ENCODE measurements at regions not wholly inside any gene's neighbourhood (a gene's known extent, or its start where the extent isn't known, plus 50 kb on each side); places are given as distances from the start of the nearest gene placed in this dataset.

DNA sequence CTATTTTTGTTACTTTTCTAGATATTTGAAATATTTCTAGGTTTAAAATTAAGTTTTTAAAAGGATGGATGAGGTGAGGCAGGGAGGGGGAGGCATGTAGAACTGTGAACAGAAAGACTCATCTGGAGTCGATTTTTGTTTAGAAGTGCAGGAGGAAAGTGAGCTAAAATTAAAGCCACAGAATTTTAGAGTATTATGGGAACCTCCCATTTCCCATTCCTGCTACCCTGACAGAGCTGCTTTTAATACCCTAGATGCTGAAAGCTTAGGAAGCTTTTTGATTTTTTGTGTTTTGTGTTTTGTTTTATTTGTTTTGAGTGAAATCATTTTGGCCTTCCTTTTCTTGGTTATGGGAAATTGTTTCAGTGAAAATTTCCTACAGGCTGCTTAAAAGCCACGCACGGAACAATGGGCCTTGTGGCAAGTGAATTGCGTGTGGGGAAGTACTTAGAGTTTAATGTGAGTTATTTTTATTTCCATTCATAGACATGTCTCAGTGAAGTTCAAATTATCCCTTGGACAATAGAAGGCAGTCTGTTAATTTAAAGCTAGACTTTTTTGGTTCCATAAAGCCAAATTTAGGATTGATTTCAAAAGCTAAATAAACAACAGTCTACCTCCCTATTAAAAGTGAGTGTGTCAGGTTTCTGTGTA, 102.0 kb upstream of the HDAC9 start:
- no peak for FAIRE-seq
- WGBS, 3 donors, result 68 to 81% (median 77%) methylated on average over 4 of the region's 4 CpGs

DNA sequence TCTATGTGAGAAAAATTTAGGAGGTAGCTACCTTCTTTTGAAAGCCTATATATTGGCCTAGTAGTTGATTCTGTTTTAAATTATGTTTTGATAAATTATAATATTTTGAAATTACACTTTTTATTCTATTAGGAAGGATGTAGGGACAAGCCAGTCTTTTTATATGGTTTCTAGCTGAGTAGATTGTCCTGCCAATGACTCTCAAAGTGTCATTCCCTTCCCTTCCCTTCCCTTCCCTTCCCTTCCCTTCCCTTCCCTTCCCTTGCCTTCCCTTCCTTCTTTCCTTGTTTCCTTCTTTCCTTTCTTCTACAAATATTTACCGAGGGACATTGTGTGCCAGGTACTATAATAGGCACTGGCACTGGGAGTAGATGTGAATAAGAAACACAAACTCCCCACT, 99.7 kb upstream of the HDAC9 start:
- WGBS, 3 donors, result 57 to 88% (median 63%) methylated on average over 1 of the region's 1 CpG
- Histone ChIP-seq H3K27ac (ENCODE audit: low read depth in 1 of 3, low read length in 2 of 3) (no peak overlapping the region), H3K4me1 (ENCODE audit: control insufficient read depth in 3 of 3, insufficient read depth in 2 of 3, low read depth in 1 of 3, low read length in 2 of 3) (no peaks in the 10 kb centered on the region), H3K36me3 (ENCODE audit: control insufficient read depth in 3 of 3, insufficient read depth in 2 of 3, low read depth in 1 of 3, low read length in 3 of 3) (no peaks in the 10 kb centered on the region), H3K4me3 (ENCODE audit: low read depth in 1 of 3, low read length in 3 of 3) (no peak overlapping the region), H3K9me3 (ENCODE audit: control insufficient read depth in 2 of 2, insufficient read depth in 1 of 2, low read depth in 1 of 2, low read length in 1 of 2) (no peaks in the 10 kb centered on the region), H3K27me3 (ENCODE audit: control insufficient read depth in 3 of 3, insufficient read depth in 3 of 3, low read length in 3 of 3) (no peaks in the 10 kb centered on the region)
- DNase-seq (no peak), FAIRE-seq (no peak)

More for the DNA sequence above, 102.0 kb upstream of the HDAC9 start:
- Histone ChIP-seq H3K36me3 (ENCODE audit: control insufficient read depth in 3 of 3, insufficient read depth in 2 of 3, low read depth in 1 of 3, low read length in 3 of 3) (no peaks in the 10 kb centered on the region), H3K4me1 (ENCODE audit: control insufficient read depth in 3 of 3, insufficient read depth in 2 of 3, low read depth in 1 of 3, low read length in 2 of 3) (no peaks in the 10 kb centered on the region), H3K9me3 (ENCODE audit: control insufficient read depth in 2 of 2, insufficient read depth in 1 of 2, low read depth in 1 of 2, low read length in 1 of 2) (no peaks in the 10 kb centered on the region), H3K4me3 (ENCODE audit: low read depth in 1 of 3, low read length in 3 of 3) (no peak overlapping the region), H3K27ac (ENCODE audit: low read depth in 1 of 3, low read length in 2 of 3) (no peak overlapping the region), H3K27me3 (ENCODE audit: control insufficient read depth in 3 of 3, insufficient read depth in 3 of 3, low read length in 3 of 3) (no peaks in the 10 kb centered on the region)
- DNase-seq, result no peak

DNA sequence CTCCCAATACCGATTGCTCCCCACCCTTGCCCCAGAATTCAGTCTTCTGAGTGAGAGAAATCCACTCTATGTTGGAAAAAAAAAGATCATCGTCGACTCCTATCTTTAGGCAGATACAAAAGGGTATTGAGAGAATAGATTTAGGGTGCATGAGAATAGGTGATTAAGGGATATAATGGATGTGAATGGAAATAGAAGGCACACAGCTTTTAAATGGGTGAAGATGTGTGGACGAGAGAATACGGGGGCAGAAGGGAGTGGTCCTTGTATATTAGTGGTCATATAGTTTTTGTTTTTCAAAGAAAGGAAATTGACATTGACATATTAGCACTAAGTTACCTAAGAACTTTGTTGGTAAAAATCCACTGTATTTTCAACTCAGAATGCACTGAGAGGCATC, 98.6 kb upstream of the HDAC9 start:
- 71 to 82% (median 75%) methylated on average over 5 of the region's 5 CpGs for WGBS, 3 donors
- no peaks in the 10 kb centered on the region for H3K9me3 ChIP-seq (ENCODE audit: control insufficient read depth in 2 of 2, insufficient read depth in 1 of 2, low read depth in 1 of 2, low read length in 1 of 2)
- H3K4me1 ChIP-seq (ENCODE audit: control insufficient read depth in 3 of 3, insufficient read depth in 2 of 3, low read depth in 1 of 3, low read length in 2 of 3), result no peaks in the 10 kb centered on the region
- H3K27me3 ChIP-seq (ENCODE audit: control insufficient read depth in 3 of 3, insufficient read depth in 3 of 3, low read length in 3 of 3), result no peaks in the 10 kb centered on the region
- H3K27ac ChIP-seq (ENCODE audit: low read depth in 1 of 3, low read length in 2 of 3), result no peak overlapping the region
- DNase-seq, result no peak
- H3K36me3 ChIP-seq (ENCODE audit: control insufficient read depth in 3 of 3, insufficient read depth in 2 of 3, low read depth in 1 of 3, low read length in 3 of 3), result no peaks in the 10 kb centered on the region
- FAIRE-seq, result no peak
- no peak overlapping the region for H3K4me3 ChIP-seq (ENCODE audit: low read depth in 1 of 3, low read length in 3 of 3)

DNA sequence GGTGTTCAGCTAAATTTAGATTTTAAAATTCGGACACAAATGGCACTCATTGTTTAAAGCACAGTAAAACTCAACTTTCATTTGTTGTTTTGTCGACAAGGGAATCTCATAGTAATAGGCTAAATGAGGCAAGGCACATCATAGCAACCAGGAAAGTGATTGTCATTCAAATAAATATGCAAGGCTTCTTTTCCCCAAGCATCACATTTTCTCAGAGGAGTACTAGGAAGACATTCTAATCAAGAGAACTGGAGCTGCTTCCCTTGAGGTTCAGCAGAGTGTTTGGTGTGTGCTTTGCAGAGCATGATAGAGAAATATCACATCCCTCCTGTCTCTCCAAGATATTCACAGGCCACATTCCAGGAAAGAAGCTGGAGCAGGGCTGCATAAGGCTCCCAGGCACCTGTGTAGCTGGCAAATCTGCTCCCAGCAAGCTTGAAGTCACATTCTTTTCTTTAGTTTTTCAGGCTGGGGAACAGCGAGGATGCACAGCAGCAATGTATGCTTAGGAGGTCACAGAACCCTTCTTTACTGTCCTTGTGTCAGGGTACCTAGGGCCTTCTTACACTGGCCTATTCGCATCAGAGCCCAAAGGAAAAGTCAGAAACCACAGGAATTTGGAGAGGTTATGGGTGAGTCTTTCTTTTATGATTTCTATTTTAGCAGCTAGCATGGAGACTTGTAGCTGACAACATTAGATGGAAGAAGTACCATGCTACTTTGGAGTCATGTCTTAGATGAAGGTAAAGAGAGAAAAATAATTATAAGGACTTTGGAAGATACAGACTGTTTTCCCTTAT, 95.9 kb upstream of the HDAC9 start:
- no peak for FAIRE-seq
- 75 to 84% (median 75%) methylated on average over 4 of the region's 4 CpGs for WGBS, 3 donors
- Histone ChIP-seq H3K36me3 (ENCODE audit: control insufficient read depth in 3 of 3, insufficient read depth in 2 of 3, low read depth in 1 of 3, low read length in 3 of 3) (no peaks in the 10 kb centered on the region), H3K4me3 (ENCODE audit: low read depth in 1 of 3, low read length in 3 of 3) (no peak overlapping the region), H3K9me3 (ENCODE audit: control insufficient read depth in 2 of 2, insufficient read depth in 1 of 2, low read depth in 1 of 2, low read length in 1 of 2) (no peaks in the 10 kb centered on the region), H3K4me1 (ENCODE audit: control insufficient read depth in 3 of 3, insufficient read depth in 2 of 3, low read depth in 1 of 3, low read length in 2 of 3) (no peaks in the 10 kb centered on the region), H3K27ac (ENCODE audit: low read depth in 1 of 3, low read length in 2 of 3) (no peak overlapping the region), H3K27me3 (ENCODE audit: control insufficient read depth in 3 of 3, insufficient read depth in 3 of 3, low read length in 3 of 3) (no peaks in the 10 kb centered on the region)
- no peak for DNase-seq

DNA sequence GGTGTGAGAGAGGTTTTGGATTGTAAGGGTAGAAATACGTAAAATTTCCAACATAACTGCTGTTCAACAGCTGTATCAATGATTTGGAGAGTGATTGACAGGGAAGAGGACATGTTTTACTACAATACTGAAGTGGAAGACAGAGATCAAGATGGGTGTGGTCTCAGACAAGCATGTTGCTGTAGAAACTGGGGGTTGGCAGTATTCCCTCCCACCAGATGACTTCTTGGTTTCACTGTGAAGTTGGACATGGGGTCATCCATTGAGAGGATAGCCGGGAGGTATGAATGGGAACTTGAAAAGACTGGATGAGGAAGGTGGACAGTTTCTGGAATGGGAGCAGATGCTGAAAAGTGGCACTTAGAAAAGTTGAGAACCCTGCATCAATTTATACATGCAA, 95.3 kb upstream of the HDAC9 start:
- FAIRE-seq (no peak), DNase-seq (no peak)
- H3K4me3 ChIP-seq (ENCODE audit: low read depth in 1 of 3, low read length in 3 of 3), result no peak overlapping the region
- no peaks in the 10 kb centered on the region for H3K4me1 ChIP-seq (ENCODE audit: control insufficient read depth in 3 of 3, insufficient read depth in 2 of 3, low read depth in 1 of 3, low read length in 2 of 3)
- H3K27ac ChIP-seq (ENCODE audit: low read depth in 1 of 3, low read length in 2 of 3), result no peak overlapping the region
- WGBS, 3 donors, result 75 to 80% (median 77%) methylated on average over 2 of the region's 2 CpGs
- H3K36me3 ChIP-seq (ENCODE audit: control insufficient read depth in 3 of 3, insufficient read depth in 2 of 3, low read depth in 1 of 3, low read length in 3 of 3), result no peaks in the 10 kb centered on the region
- no peaks in the 10 kb centered on the region for H3K27me3 ChIP-seq (ENCODE audit: control insufficient read depth in 3 of 3, insufficient read depth in 3 of 3, low read length in 3 of 3)
- H3K9me3 ChIP-seq (ENCODE audit: control insufficient read depth in 2 of 2, insufficient read depth in 1 of 2, low read depth in 1 of 2, low read length in 1 of 2), result no peaks in the 10 kb centered on the region

DNA sequence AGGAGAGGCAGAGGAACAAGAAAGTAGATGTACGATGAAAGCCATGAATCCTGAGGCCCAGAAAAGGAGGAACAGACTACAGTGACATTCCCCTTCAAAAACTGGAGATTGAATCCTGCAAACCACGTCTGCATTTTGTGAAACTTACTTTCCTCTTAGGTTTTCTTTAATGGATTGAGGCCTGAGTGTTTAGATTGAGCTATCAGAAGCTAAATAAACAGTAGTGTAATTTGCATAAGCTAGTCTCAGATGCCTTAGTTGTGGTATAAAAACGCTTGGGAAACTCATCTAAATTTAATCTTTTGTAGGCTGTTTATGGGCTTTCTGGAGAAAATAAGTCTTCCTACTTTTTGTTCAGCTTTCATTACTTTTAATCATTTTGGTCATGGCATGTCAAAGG, 94.8 kb upstream of the HDAC9 start:
- WGBS, 3 donors, result 48 to 58% (median 50%) methylated on average over 3 of the region's 3 CpGs
- no peak overlapping the region for H3K27ac ChIP-seq (ENCODE audit: low read depth in 1 of 3, low read length in 2 of 3)
- no peak for FAIRE-seq

DNA sequence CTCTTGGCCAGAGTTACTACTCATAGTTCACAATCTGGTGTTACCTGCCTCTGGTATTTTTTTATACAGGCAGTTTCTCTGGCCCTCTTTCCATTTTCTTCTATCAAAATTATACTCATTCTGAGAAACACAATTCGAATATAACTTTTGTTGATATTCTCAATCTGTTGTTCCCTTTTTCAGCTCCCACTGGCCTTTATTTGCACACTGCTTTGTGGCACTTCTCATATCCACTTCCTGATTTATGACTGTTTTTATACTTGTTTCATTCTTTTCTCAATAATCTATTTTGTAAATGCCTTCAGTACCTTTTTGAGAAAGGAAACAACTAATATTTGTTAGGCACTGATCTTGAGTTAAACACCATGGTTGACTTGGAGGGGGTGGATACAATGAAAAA, 93.8 kb upstream of the HDAC9 start:
- Histone ChIP-seq H3K9me3 (ENCODE audit: control insufficient read depth in 2 of 2, insufficient read depth in 1 of 2, low read depth in 1 of 2, low read length in 1 of 2) (no peaks in the 10 kb centered on the region), H3K36me3 (ENCODE audit: control insufficient read depth in 3 of 3, insufficient read depth in 2 of 3, low read depth in 1 of 3, low read length in 3 of 3) (no peaks in the 10 kb centered on the region), H3K4me1 (ENCODE audit: control insufficient read depth in 3 of 3, insufficient read depth in 2 of 3, low read depth in 1 of 3, low read length in 2 of 3) (no peaks in the 10 kb centered on the region), H3K27ac (ENCODE audit: low read depth in 1 of 3, low read length in 2 of 3) (no peak overlapping the region), H3K4me3 (ENCODE audit: low read depth in 1 of 3, low read length in 3 of 3) (no peak overlapping the region), H3K27me3 (ENCODE audit: control insufficient read depth in 3 of 3, insufficient read depth in 3 of 3, low read length in 3 of 3) (no peaks in the 10 kb centered on the region)
- no peak for FAIRE-seq
- WGBS, 3 donors, result 47 to 53% (median 49%) methylated on average over 1 of the region's 1 CpG
- no peak for DNase-seq

More for the DNA sequence above, 94.8 kb upstream of the HDAC9 start:
- no peaks in the 10 kb centered on the region for H3K27me3 ChIP-seq (ENCODE audit: control insufficient read depth in 3 of 3, insufficient read depth in 3 of 3, low read length in 3 of 3)
- no peak overlapping the region for H3K4me3 ChIP-seq (ENCODE audit: low read depth in 1 of 3, low read length in 3 of 3)
- H3K4me1 ChIP-seq (ENCODE audit: control insufficient read depth in 3 of 3, insufficient read depth in 2 of 3, low read depth in 1 of 3, low read length in 2 of 3), result no peaks in the 10 kb centered on the region
- DNase-seq, result no peak
- no peaks in the 10 kb centered on the region for H3K9me3 ChIP-seq (ENCODE audit: control insufficient read depth in 2 of 2, insufficient read depth in 1 of 2, low read depth in 1 of 2, low read length in 1 of 2)
- H3K36me3 ChIP-seq (ENCODE audit: control insufficient read depth in 3 of 3, insufficient read depth in 2 of 3, low read depth in 1 of 3, low read length in 3 of 3), result no peaks in the 10 kb centered on the region

DNA sequence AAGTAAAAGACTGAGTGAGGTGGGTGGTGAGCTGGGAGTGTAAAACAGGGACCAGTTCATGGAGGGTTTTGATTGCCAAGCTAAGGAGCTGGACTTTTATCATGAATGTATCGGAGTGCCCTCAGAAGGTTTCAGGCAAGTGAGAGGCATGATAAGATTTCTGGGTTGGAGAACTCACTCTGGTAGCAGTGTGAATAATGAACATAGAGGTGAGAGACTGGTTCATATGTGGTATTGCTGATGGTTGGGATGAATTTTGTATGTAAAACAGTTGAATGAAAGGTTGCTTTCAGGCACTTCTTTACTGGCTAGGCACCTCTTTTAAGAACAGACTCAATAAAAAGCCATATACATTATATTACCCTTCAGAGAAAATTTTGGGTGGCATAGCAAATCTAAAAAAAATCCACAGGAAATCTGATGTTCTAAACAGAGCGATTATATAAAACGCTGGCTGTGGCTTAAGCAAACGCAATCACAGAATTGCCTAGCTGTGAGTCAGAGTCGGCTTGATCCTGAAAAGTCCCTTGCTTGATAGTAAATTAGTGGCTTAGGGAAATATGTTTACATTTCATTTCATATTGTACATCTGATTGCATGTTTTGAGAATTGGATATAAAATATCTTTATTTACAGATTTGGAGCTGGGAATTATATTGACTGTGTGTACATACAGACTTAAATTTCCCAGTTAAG, 92.9 kb upstream of the HDAC9 start:
- FAIRE-seq (no peak), DNase-seq (no peak)
- WGBS, 3 donors, result 57 to 63% (median 60%) methylated on average over 5 of the region's 5 CpGs
- Histone ChIP-seq H3K9me3 (ENCODE audit: control insufficient read depth in 2 of 2, insufficient read depth in 1 of 2, low read depth in 1 of 2, low read length in 1 of 2) (no peaks in the 10 kb centered on the region), H3K4me3 (ENCODE audit: low read depth in 1 of 3, low read length in 3 of 3) (no peak overlapping the region), H3K36me3 (ENCODE audit: control insufficient read depth in 3 of 3, insufficient read depth in 2 of 3, low read depth in 1 of 3, low read length in 3 of 3) (no peaks in the 10 kb centered on the region), H3K27ac (ENCODE audit: low read depth in 1 of 3, low read length in 2 of 3) (no peak overlapping the region), H3K4me1 (ENCODE audit: control insufficient read depth in 3 of 3, insufficient read depth in 2 of 3, low read depth in 1 of 3, low read length in 2 of 3) (no peaks in the 10 kb centered on the region), H3K27me3 (ENCODE audit: control insufficient read depth in 3 of 3, insufficient read depth in 3 of 3, low read length in 3 of 3) (no peaks in the 10 kb centered on the region)
